Fibroblast of lung (primary cell): ENCODE measurements at regions not wholly inside any gene's neighbourhood (a gene's known extent, or its start where the extent isn't known, plus 50 kb on each side); places are given as distances from the start of the nearest gene placed in this dataset.

Source experiments
- DNase-seq, 2 donors: peaks; one replicate each; pipeline versions ENCODE4 v3.0.0 to v3.0.0-alpha.2; 2010; ENCODE audit warnings: low read depth in 2 of 2
- H2AFZ ChIP-seq: 2 replicates; pipeline ENCODE4 v1.5.1; 2012; ENCODE audit warnings: low read length, control low read depth, inconsistent platforms
- H3K27ac ChIP-seq: 2 replicates; pipeline ENCODE4 v1.5.1; 2011; ENCODE audit warnings: low read length, control low read depth; ENCODE audit not compliant: insufficient read depth
- H3K27me3 ChIP-seq: 2 replicates; pipeline ENCODE4 v1.5.1; 2011; ENCODE audit warnings: mild to moderate bottlenecking, low read length; ENCODE audit not compliant: control insufficient read depth, insufficient read depth
- H3K36me3 ChIP-seq: 2 replicates; pipeline ENCODE4 v1.5.1; 2011; ENCODE audit warnings: low read length; ENCODE audit not compliant: control insufficient read depth, insufficient read depth
- H3K4me1 ChIP-seq: 2 replicates; pipeline ENCODE4 v1.5.1; 2011; ENCODE audit warnings: low read length; ENCODE audit not compliant: control insufficient read depth, insufficient read depth; ENCODE audit errors: extremely low read depth
- H3K4me2 ChIP-seq: 2 replicates; pipeline ENCODE4 v1.5.1; 2011; ENCODE audit warnings: low read length, control low read depth; ENCODE audit not compliant: insufficient read depth; ENCODE audit errors: extremely low read depth
- H3K4me3 ChIP-seq, 4 experiments: fragments of 200-600 bp in 1 of 4; sonication (generic) in 1 of 4; replicated peaks in 1 of 4; 2 replicates each; pipeline ENCODE4 v1.5.1; 2011 to 2016; ENCODE audit warnings: low read length in 4 of 4, low read depth in 3 of 4, mild to moderate bottlenecking in 3 of 4, control low read depth in 2 of 4, inconsistent platforms in 1 of 4, mixed read lengths in 1 of 4; ENCODE audit not compliant: insufficient read depth in 1 of 4; ENCODE audit errors: control extremely low read depth in 1 of 4
- H3K79me2 ChIP-seq: 2 replicates; pipeline ENCODE4 v1.5.1; 2012; ENCODE audit warnings: mild to moderate bottlenecking, low read length, inconsistent platforms; ENCODE audit not compliant: control insufficient read depth, insufficient read depth
- H3K9ac ChIP-seq: 2 replicates; pipeline ENCODE4 v1.5.1; 2011; ENCODE audit warnings: mild to moderate bottlenecking, low read length, control low read depth; ENCODE audit not compliant: insufficient read depth
- H3K9me3 ChIP-seq: 2 replicates; pipeline ENCODE4 v1.5.1; 2012; ENCODE audit warnings: low read depth, low read length; ENCODE audit not compliant: control insufficient read depth, insufficient read depth
- H4K20me1 ChIP-seq: 2 replicates; pipeline ENCODE4 v1.5.1; 2011; ENCODE audit warnings: low read length; ENCODE audit not compliant: control insufficient read depth, insufficient read depth; ENCODE audit errors: extremely low read depth
- CTCF ChIP-seq, 2 donors: IDR thresholded peaks in 1 of 2; conservative IDR thresholded peaks in 1 of 2; 1 replicate in 1 of 2; 2 replicates in 1 of 2; pipeline ENCODE4 v1.5.1; 2011 to 2012; ENCODE audit warnings: low read length in 2 of 2, control low read depth in 1 of 2, inconsistent platforms in 1 of 2, low read depth in 1 of 2, mild to moderate bottlenecking in 1 of 2
- EZH2 ChIP-seq: IDR thresholded peaks from 2 replicates; pipeline ENCODE4 v1.5.1; 2012; ENCODE audit warnings: low read length, control low read depth, mild to moderate bottlenecking; ENCODE audit errors: missing control alignments

GRCh38 chr2:166658901-166659300, 164.9 kb upstream of the SCN7A start:
- no peaks in the 10 kb centered on the region for H3K9me3 ChIP-seq
- DNase-seq: no peak
- H3K9ac ChIP-seq: no peak overlapping the region
- TF ChIP-seq EZH2 (no peak), CTCF (conservative IDR thresholded peaks at IDR 0.05 in 1 of 2, IDR thresholded peaks at IDR 0.05 in 1 of 2; ENCODE audit: low read depth in 1 of 2, low read length in 2 of 2) (no peak)
- H2AFZ ChIP-seq: no peak overlapping the region
- no peaks in the 10 kb centered on the region for H3K27me3 ChIP-seq
- H3K79me2 ChIP-seq: no peaks in the 10 kb centered on the region
- no peaks in the 10 kb centered on the region for H3K36me3 ChIP-seq
- H3K4me1 ChIP-seq: no peaks in the 10 kb centered on the region
- H3K27ac ChIP-seq: no peak overlapping the region
- no peak overlapping the region for H3K4me2 ChIP-seq
- H4K20me1 ChIP-seq: no peaks in the 10 kb centered on the region
- H3K4me3 ChIP-seq: no peak overlapping the region

GRCh38 chr2:166653185-166653813, 159.2 kb upstream of the SCN7A start:
- H3K4me1 ChIP-seq: no peaks in the 10 kb centered on the region
- TF ChIP-seq CTCF (conservative IDR thresholded peaks at IDR 0.05 in 1 of 2, IDR thresholded peaks at IDR 0.05 in 1 of 2; ENCODE audit: low read depth in 1 of 2, low read length in 2 of 2): no peak
- no peak for TF ChIP-seq EZH2
- H3K79me2 ChIP-seq: no peaks in the 10 kb centered on the region
- H3K27ac ChIP-seq: no peak overlapping the region
- no peak overlapping the region for H3K4me2 ChIP-seq
- H3K9ac ChIP-seq: no peak overlapping the region
- H3K4me3 ChIP-seq: no peak overlapping the region
- H2AFZ ChIP-seq: no peak overlapping the region
- H3K27me3 ChIP-seq: no peaks in the 10 kb centered on the region
- H3K9me3 ChIP-seq: no peaks in the 10 kb centered on the region
- DNase-seq: peak; percentile 24 to 75
- H4K20me1 ChIP-seq: no peaks in the 10 kb centered on the region
- H3K36me3 ChIP-seq: no peaks in the 10 kb centered on the region

- Histone ChIP-seq H3K9me3 (no peaks in the 10 kb centered on the region), H3K4me1 (no peaks in the 10 kb centered on the region), H4K20me1 (no peaks in the 10 kb centered on the region), H3K4me2 (no peak overlapping the region), H3K36me3 (no peaks in the 10 kb centered on the region), H3K27me3 (no peaks in the 10 kb centered on the region), H3K27ac (no peak overlapping the region), H3K9ac (no peak overlapping the region), H3K4me3 (no peak overlapping the region), H3K79me2 (no peaks in the 10 kb centered on the region), H2AFZ (no peak overlapping the region)
- no peak for DNase-seq
- TF ChIP-seq EZH2 (no peak), CTCF (conservative IDR thresholded peaks at IDR 0.05 in 1 of 2, IDR thresholded peaks at IDR 0.05 in 1 of 2; ENCODE audit: low read depth in 1 of 2, low read length in 2 of 2) (no peak)
Observed at GRCh38 chr2:166651991-166652390, 157.9 kb upstream of the SCN7A start.
